ENCODE measurements at regions not wholly inside any gene's neighbourhood (a gene's known extent, or its start where the extent isn't known, plus 50 kb on each side); places are given as distances from the start of the nearest gene placed in this dataset.

DNA sequence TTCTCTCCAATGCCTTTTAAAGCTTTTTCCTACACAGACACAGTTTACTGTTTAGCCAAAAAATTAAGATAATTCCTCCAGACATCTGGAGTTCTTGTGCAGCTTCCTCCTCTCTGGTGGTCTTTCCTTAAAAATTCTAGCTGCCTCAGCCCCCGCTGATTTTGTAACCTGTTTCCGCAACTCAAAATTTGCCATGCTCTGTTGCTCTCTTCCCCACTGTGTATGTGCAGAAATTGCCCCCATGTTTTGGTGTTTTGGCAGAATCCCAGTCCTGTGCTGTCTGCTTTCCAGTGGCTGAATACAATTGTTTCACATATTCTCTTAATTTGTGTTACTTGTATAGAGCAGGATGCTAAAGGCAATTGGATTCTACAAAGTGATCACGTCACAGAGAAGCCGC is 151.7 kb upstream of the PRSS1 start:
- TF ChIP-seq, protein P1, sequence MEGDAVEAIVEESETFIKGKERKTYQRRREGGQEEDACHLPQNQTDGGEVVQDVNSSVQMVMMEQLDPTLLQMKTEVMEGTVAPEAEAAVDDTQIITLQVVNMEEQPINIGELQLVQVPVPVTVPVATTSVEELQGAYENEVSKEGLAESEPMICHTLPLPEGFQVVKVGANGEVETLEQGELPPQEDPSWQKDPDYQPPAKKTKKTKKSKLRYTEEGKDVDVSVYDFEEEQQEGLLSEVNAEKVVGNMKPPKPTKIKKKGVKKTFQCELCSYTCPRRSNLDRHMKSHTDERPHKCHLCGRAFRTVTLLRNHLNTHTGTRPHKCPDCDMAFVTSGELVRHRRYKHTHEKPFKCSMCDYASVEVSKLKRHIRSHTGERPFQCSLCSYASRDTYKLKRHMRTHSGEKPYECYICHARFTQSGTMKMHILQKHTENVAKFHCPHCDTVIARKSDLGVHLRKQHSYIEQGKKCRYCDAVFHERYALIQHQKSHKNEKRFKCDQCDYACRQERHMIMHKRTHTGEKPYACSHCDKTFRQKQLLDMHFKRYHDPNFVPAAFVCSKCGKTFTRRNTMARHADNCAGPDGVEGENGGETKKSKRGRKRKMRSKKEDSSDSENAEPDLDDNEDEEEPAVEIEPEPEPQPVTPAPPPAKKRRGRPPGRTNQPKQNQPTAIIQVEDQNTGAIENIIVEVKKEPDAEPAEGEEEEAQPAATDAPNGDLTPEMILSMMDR (conservative IDR thresholded peaks at IDR 0.05; ENCODE audit: low read depth, low read length): no peak
- TF ChIP-seq RAD21 (IDR thresholded peaks at IDR 0.05; ENCODE audit: low read length) (no peak), CEBPB (IDR thresholded peaks at IDR 0.05; ENCODE audit: low read depth, low read length) (no peak), POLR2A (IDR thresholded peaks at IDR 0.05; ENCODE audit: low read depth, low read length) (no peak), SMC3 (IDR thresholded peaks at IDR 0.05; ENCODE audit: low read depth, low read length) (no peak), RCOR1 (IDR thresholded peaks at IDR 0.05; ENCODE audit: insufficient replicate concordance, low read length) (no peak), MAZ (IDR thresholded peaks at IDR 0.05; ENCODE audit: borderline replicate concordance, low read depth, low read length) (no peak)
- TF ChIP-seq, protein P2, sequence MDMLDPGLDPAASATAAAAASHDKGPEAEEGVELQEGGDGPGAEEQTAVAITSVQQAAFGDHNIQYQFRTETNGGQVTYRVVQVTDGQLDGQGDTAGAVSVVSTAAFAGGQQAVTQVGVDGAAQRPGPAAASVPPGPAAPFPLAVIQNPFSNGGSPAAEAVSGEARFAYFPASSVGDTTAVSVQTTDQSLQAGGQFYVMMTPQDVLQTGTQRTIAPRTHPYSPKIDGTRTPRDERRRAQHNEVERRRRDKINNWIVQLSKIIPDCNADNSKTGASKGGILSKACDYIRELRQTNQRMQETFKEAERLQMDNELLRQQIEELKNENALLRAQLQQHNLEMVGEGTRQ (IDR thresholded peaks at IDR 0.05; ENCODE audit: low read depth, low read length): no peak
